GM18909 (cell line): ENCODE measurements at regions not wholly inside any gene's neighbourhood (a gene's known extent, or its start where the extent isn't known, plus 50 kb on each side); places are given as distances from the start of the nearest gene placed in this dataset.
"Not testable (repeated sequence)": the region's sequence is repeated elsewhere in the genome, so short reads cannot be mapped to it uniquely, and the experiment has no call there.

Experiments used
- ATAC-seq: cut with Tn5 transposase; IDR thresholded peaks from one replicate; pipeline ENCODE4 v1.9.1; 2021; ENCODE audit warnings: mild to moderate bottlenecking; ENCODE audit not compliant: unreplicated experiment, poor library complexity

DNA sequence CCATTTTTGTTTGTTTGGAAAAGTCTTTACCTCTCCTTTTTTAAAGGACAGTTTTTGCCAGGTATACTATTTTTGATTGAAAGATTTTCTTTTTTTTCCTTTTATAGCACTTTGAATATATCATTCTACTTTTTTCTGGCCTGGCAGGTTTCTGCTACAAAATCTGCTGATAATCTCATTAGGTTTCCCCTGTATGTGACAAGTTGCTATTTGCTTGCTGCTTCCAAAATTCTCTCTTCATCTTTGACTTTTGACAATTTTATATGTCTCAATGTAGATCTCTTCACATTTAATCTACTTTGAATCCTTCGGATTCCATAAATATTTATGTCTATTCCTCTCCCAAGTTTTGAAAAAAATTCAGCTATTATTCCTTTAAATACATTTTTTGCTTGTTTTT is 838.5 kb downstream of the IGSF11 start:
- no peak for ATAC-seq

- no peak for ATAC-seq
These were observed 835.6 kb downstream of the IGSF11 start for GRCh38 chr3:118199044-118199443.

DNA sequence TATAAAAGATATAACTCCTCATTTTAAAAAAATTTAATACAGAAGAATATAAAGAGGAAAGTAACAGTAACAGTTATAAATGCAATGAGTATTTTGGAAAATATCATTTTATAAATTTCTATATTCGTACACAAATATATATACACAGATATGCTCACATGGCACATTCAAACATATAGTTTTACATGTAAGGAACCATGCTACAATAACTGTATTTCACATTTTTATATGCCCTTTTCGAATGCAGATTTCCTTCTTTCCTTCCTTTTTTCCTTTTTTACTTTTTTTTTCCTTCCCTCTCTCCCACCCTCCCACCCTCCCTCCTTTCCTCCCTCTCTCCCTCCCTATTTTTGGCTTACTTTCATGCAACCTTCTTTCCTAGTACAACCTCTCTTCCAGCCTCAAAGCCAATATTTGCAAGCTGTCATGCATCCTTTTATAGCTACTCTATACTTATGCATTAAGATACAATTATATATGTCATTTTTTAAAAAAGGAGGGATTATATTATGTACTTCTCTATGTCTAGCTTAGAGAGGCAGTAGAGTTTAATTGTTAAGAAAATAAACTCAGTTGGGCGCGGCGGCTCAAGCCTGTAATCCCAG is 830.5 kb downstream of the IGSF11 start:
- ATAC-seq, result no peak

DNA sequence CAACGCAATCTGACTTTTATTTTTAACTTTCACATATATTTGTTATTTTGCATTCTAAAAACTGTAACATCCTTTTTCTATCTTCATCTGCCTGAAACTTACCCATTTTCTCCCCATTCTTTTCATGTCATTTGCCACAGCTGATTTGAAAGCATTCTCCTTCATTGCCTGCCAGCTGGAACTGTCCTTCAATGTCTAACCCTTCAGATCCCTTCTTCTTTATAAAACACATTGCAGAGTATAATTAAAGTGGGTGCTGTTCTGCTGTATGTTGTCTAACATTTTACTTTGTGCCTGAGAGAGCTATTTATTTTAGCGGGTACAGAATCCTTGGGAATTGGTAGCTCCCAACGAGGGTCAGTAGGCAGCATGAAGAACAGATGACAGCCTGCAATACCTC is 827.4 kb downstream of the IGSF11 start:
- ATAC-seq, result no peak

- no peak for ATAC-seq
These were observed 826.0 kb downstream of the IGSF11 start for GRCh38 chr3:118208642-118209041.

- ATAC-seq, result no peak
These were observed 820.8 kb downstream of the IGSF11 start for GRCh38 chr3:118213892-118214291.

DNA sequence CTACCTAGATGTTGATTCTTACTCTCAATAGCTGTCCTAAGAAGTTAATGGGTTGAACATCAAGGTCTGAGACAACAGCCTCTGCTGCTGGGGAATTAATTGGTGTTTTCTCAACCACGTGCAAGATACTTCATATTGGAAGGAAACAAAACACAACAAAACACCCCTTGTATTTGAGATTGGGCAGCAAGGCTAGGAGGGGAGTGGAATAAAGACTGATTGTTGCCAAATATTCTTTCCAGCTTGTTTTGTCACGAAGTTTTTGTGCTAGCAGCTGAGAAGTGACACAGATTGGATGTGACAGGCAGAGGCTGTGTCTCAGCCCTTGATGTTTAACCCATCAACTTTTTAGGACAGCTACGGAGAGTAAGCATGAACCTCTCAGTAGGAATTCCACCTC is 808.4 kb downstream of the IGSF11 start:
- ATAC-seq, result no peak

DNA sequence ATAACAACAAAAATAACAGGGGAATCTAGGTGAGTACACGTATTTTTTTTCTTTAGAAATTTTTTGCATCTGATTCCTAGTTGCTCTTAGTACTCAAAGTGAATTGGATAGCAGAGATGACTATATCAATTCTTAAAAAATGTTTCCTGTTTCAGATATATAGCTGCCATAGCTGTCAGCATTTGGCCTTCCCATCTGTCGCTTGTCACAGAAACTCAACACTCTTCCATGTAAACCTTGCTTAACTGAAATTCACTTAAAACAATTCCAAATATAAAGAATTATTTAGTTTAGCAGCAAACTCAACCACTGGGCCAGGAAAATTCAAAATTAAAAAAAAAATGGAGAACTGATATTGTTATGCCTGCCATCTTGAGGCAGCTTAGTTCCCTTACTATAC is 807.5 kb downstream of the IGSF11 start:
- ATAC-seq, result no peak

DNA sequence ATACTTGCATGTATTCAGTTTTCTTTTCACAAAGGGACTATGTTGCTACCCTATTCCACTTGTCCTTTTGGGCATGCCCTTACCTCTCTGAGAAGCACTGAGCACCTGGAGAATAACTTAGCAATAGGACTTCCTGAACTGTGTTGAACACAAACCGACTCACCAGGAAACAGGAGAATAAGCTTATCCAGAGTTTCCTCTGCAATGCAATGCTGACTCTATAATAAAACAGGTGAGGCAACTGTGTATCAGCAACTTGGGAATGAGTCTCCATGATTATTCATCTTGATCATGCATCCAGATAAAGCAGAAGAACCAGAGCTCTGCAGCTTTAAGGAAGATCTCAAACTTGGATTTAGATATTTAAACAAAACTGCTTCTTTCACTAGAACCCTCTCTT is 806.5 kb downstream of the IGSF11 start:
- ATAC-seq, result no peak

DNA sequence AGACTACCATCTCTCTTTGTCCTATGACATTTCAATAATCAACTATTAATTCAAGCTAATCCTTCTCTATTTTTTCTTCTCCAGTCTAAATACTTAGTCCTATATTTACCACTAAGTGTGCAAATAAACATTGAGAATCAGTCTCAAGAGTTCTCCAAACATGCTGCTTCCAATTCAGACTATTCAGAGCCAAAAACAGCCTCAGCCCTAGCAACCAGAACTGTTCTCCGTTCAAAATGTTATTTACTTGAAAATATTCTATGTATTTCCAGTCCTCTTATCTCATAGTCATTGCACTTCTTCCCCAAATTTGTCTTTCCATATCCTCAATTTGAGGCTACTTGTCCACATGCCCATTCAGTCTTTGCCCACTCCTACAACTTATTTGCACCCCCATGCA is 805.5 kb downstream of the IGSF11 start:
- ATAC-seq, result no peak

DNA sequence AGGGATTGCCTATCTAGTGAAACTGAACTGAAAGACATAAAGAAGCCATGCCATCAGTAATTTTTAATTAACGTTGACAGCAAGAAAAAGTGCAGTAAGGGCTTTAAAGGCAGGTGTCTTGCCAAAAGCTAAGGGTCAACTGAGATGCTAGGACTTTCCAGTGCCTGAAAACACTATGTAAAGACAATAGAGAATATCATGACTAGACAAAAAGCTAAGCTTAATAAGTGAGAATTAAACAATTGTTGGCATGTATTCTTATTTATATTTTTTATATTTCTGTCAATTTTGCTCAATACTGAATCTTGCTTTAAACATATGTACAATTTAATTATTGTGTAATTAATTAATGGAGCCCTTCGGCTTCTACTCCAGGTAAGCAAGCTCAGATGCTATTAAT is 803.1 kb downstream of the IGSF11 start:
- no peak for ATAC-seq

GRCh38 chr3:118239253-118239652 is 795.4 kb downstream of the IGSF11 start:
- no peak for ATAC-seq

- no peak for ATAC-seq
These were observed 789.9 kb downstream of the IGSF11 start for GRCh38 chr3:118244761-118245160.

DNA sequence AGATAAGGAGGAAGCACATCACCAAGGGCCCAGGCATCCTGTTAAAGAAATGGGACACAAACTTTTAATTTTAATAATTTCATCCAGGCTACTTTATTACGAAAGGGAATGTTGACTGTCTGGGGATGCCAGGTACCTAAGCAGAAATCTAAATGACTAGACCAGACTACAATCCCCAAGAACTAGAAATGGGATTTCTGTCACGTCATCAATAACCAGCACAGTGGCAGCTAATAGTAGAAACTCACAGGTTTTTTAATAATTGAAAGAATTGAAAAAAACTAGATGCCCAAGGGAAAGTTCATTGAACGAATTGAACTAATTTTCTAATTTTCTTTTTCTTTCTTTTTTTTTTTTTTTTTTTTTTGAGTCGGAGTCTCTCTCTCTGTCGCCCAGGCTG is 789.3 kb downstream of the IGSF11 start:
- ATAC-seq, result no peak

- ATAC-seq, result not testable (repeated sequence)
These were observed 775.8 kb downstream of the IGSF11 start for GRCh38 chr3:118258850-118259249.

DNA sequence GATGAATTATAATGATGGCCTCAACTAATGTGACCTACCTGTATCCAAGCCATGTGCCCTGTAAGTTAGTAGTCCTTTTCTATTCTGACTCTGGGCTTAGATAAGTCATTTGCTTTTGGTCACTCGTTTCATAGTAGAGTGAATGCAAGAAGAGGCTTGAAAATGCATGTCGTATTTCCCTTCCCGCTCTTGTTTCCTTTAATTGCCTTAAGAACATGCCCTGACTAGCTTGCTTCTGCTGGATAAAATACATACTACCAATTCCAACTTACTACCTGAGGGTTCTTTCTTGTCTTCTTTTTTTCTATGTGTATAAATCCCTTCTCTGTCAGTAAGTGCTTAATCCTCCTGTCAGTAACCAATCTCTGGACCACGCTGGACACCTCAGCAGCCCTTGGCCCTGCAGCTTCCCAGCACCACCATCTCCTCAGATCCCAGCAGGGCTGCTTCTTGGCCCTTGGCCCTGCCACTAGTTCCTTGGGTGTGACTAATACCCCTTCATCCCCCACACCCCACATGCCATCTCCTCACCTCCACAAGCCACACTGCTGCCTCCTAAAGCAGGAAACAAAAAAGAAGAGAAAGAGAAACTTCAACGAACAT is 771.7 kb downstream of the IGSF11 start:
- ATAC-seq, result no peak

DNA sequence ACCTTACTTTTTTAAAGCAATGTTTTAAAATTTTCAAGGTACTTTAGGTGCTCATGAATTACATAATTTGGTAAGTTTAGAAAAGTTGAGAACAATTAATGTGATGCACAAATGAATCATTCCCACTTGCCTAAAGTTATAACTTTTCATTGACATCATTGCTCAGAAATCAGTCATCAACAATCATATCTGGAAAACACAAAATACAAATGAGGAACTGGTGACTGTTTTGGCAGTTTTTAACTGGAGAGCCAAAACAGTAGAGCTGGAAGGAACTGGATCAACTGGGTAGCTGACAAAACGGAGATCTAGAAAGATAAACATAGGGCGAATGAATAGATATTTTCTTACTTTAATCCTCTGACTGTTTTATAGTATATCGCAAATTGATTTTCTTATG is 767.1 kb downstream of the IGSF11 start:
- ATAC-seq, result no peak

DNA sequence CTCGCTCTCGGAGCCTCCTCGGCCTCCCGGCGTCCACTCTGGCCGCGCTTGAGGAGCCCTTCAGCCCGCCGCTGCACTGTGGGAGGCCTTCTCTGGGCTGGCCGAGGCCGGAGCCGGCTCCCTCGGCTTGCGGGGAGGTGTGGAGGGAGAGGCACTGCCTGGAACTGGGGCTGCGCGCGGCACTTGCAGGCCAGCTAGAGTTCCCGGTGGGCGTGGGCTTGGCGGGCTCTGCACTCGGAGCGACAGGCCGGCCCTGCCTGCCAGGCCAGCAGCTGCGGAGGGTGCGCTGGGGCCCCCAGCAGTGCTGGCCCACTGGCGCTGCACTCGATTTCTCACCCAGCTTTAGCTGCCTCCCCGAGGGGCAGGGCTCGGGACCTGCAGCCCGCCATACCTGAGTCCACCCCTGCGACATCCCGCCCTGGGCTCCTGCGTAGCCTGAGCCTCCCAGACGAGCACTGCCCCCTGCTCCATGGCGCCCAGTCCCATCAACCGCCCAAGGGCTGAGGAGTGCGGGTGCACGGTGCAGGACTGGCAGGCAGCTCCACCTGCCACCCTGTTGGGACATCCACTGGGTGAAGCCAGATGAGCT is 765.0 kb downstream of the IGSF11 start:
- no peak for ATAC-seq

DNA sequence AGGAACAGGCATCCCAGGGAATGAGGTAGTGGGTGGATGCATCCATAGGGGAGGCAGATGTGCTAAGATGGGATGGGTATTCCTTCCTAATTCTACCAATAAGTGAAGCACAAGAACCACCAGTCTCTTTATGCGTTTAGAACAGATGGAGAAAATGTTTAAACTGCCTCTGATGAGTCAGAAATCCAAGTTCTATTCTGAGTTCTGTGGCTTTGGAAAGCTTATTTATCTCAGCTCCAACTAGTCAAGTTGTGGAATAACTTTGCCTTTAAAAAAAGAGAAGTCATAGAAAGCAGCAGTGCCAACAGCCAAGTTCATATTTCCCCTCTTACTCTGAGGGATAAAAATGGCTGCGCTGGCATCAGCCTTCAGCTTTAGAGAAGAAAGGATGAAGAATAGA is 761.7 kb downstream of the IGSF11 start:
- no peak for ATAC-seq

DNA sequence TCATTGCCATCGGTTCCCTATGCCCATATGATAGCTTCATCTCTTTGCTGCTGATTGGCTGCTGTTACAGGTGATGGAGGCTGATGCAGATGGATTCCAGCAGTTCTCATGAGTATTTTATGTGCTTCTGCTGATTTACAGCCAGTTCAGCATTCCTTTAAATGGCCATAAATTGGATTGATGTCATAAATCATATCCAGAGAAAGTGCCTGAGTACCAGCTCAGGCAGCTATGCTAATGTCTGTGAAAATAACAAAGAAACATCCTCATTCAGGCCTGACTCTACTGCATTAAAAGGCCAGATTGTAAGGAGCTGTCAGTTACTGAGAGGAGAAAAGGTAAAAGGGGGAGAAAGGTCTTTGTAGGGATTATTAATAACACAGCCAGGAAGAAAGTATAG is 756.8 kb downstream of the IGSF11 start:
- no peak for ATAC-seq

GRCh38 chr3:118292841-118293240 is 741.8 kb downstream of the IGSF11 start:
- no peak for ATAC-seq

DNA sequence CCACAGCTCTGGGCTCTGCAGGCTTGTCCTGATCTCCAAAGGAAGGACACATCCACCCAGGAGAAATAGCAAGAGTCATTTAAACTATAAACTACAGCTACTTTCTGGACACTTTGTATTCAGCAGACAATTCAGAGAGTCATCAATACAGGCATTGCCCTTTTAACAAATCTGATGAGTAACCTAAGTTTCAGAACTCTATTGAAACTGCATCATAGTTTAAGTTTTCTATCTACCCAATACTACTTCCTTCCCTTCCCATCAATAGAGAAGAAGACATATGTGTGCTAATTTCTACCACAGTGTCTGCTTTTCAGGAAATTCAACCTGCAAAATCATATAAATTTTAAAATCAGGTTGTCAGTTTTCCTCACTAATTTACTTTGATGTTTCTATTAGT is 736.5 kb downstream of the IGSF11 start:
- ATAC-seq, result no peak
